NCI-H526 treated with DMSO at 0.1 percent for 48 hours (cell line): ENCODE measurements at regions not wholly inside any gene's neighbourhood (a gene's known extent, or its start where the extent isn't known, plus 50 kb on each side); places are given as distances from the start of the nearest gene placed in this dataset.
"Not testable (repeated sequence)": the region's sequence is repeated elsewhere in the genome, so short reads cannot be mapped to it uniquely, and the experiment has no call there.

Experiments
- DNase-seq: peaks from one replicate; lab custom pipeline; 2025; lab: John Stamatoyannopoulos, UW

DNA sequence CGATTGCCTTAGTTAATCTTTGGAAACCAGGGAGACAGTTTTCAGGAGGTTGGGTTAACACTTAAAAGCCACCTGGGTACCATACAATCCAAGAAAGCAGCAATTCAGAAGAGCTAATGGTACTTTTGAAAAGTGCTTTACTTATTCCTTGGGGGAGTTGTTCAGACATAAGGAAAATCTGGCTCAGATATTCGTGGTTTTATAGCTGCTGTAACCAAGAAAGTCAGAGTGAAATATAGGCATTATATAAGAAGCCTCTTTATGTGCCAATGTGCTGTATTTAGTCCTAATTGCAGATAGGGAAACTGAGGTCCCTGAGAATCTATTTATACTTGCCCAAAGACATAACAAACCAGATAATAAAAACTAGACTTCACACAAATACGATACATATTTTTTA is 387.5 kb downstream of the COG6 start:
- DNase-seq, result no peak

DNA sequence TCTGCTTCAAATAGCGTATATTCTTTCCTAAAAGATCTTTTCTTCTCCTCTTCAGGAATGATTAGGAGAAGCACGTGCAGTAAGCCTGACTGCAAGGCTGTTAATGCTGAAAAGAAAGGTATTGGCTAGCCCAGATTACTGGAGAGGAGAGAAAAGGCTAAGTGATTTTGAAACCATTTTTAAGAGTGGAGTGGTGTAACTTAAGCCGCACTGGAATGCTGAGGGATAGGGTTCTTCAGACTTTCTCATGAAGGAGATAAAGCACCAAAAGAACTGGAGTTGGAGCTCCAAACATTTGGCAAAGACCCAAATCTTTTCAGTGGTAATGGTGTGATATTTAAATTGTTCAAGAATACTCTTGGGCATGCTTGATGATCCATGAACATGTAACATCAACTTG is 388.3 kb downstream of the COG6 start:
- no peak for DNase-seq

DNA sequence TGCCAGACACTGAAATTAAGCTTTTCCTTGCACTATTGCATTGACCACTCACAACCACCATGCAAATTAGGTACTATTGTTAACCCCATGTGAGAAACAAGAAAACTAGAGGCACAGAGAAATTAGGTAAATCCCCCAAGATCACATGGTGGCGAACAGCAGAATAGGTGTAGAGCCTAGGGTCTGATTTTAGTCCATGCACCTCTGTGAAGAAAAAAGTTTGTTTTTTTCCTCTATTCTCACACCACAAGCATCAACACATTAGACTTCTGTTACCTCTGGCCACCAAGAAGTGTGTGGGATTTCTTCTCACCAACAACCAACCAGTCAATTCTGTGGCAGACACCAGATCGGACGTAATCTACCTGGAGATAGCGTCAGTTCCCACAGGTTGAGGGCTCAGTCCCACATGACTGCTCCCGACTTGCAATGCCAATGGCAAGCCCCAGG is 391.9 kb downstream of the COG6 start:
- DNase-seq, result no peak

DNA sequence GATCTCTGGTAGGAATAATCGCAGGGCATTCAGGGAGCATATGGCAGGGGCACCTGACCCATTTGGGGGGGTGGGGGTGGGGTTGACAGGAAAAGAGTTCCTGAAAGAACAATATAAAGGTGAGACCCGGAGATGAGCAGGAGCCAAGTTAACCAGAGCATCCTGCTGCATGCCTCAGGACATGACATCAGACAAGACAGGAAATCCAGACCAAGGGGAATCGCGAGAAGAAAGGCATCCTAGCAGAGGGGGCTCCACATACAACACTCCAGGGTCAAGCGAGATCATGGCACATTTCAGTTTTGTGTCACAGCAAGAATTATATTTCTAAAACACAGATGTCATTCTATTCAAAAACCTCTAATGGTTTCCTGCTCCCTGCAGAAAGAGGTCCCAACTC is 393.1 kb downstream of the COG6 start:
- DNase-seq, result no peak

DNA sequence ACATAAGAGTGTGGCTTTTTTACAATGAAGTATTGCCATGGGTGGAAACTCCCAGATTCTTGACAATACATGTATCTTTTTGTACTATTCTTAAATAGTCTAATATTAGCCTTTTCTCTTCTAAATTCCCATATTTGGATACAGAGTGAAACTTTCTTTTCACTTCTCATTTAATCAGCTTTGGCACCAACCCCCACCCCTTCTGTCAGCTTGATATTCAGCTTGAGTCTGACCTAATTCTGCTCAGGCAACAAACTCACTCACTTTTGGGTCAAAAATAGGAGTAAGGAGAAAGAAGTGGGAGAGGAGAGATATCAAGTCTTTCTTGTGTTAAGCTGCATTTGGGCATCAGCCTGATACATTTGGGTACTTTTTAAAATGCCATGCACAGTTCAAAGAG is 397.5 kb downstream of the COG6 start:
- DNase-seq, result no peak

DNA sequence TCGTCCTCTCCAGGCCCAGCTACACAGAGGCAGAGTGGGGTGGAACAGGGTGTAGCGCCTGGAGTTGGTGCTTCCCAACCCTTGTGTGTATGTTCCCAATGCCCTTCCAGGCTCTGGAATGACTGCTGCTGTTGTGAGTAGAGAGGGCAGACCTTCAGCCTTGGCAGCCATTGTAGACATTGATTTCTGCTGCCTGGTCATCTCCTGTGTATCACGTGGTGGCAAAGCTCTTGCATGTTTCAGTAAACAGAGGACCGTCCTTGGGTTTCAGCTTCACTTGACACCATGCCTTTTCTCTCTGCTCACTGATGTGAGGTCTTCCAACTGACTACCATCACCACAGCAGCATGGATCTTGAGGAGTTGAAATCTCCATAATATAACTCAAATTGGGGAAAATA is 397.9 kb downstream of the COG6 start:
- DNase-seq, result no peak

DNA sequence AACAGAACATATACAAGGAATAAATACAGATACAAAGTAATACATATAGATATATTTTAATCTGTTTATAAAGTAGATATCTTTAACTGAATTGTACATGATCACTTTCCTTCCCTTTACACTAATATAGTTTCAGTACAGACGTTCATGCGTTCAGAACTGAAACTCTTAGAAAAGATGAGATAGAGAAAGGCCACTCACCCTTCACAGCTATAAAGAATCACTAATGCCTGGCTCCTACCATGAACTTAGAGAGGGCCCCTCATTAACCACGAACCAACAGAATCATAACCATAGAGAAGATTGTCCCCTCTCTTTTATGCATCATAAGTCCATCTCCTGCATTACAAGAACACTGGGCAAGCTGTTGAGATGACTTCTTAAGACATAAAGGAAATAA is 399.0 kb downstream of the COG6 start:
- not testable (repeated sequence) for DNase-seq

DNA sequence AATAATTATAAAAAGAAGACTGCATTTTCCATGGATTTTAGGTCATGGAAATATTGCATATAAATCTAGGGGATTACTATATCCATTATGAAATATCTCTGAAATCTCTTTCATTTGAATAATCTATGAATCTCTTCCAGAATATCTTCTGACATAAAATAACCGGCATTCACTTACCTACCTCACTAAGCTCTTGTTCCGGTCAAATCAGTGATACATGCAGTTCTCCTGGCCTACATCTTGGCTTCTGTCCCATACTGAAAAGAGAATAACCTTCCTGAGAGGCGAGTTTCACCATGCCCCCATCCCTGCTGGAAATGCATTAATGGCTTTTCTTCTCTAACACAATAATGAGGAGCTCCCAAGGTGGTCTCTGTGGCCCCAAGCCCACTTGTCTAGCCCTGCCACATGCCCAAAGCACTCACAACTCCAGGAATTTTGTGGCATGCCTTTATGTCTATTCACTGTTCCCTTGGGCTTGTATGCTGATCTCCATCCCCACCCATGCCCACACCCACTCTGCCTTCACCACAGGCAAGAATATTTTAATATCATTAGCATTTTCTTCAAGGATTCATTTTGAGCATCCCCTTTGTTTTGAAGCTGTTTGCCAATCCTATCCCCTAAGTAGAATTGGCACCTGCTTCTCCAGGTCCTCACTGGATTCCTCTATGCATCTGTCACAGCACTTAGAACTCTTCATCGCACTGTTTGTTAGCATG is 401.6 kb downstream of the COG6 start:
- DNase-seq, result no peak

DNA sequence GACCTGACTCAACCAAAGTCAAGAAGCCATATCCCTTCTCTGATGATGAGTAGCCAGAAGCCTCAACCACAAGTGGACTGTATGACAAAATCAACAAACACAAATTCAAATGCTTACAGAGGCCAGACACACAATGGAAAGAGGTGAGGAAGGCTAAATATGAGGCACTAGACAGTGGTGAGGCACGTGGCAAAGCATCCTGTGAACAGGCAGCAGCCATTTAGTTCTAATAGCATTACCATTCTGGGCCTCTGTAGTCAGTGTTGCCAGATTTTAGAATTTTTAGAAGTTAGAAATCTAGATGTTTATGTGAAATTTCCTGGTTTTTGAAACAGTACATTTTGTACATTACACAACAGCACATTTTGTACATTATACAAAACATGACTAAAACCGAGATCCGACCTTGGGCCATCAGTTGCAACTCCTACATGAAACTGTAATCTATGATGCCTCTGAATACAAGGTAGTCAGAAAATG is 403.3 kb downstream of the COG6 start:
- no peak for DNase-seq

DNA sequence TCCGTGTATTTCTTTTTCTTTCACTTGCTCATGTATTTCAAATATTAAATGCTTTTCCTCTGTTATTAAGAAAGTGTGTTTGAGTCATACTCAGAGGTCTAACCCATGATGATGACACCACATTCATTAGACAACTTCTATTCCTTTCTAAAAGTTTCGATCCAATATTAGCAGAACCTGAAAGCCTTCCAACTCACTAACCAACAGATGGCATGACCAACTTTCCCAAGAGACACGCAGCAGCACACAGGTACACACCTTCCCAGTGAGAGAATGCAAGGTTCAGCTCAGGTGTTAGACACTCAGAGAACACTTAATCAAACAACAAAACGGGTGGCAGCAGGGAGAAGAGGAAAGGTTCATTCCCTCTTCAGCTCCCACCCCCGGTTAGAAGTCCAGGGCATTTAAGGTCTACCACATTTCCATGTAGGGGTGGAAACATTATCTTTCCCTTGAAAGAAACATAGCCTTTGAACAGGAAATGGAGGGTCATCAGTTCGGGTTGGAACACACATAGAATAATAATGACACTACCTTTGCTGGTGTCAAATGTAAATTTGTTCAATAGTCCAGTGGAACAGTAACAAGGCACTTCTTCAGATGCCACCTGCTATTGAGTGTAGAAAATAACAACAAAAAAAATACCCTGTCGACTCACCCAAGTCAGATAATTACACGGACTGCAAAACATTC is 404.2 kb downstream of the COG6 start:
- DNase-seq, result no peak

DNA sequence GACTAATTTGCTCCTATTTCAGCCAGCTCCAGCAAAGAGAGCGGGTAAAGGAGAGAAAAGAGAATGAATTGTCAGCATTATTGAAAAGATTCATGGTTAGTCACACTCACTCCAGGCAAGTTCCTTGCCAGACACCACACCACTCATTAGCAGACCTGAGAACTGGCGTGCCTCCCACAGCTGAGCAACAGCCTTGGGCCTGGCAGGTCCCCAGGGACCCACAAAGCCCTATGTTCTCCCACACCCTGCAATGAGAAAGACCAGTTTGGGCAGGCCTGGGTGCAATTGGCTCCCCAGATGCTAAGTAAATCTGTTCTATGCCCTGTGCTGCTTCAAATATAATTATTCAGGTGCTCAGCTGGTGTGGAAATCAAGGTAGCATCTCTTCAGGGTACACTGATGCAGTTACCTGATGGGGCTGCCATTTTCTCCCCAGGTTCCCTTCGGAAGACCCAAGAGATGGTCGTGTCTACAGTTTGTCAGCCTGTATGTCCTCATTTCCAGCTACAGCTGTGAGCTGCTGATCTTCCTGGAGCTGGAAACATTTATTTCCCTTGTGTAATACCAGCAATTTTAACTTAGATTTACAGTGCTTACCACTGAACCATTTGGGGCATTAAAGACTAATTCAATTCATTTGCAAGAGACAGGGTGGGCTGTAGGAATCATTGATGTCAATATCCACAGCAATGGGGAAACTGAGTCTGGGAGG is 405.0 kb downstream of the COG6 start:
- peak; percentile 91 for DNase-seq

DNA sequence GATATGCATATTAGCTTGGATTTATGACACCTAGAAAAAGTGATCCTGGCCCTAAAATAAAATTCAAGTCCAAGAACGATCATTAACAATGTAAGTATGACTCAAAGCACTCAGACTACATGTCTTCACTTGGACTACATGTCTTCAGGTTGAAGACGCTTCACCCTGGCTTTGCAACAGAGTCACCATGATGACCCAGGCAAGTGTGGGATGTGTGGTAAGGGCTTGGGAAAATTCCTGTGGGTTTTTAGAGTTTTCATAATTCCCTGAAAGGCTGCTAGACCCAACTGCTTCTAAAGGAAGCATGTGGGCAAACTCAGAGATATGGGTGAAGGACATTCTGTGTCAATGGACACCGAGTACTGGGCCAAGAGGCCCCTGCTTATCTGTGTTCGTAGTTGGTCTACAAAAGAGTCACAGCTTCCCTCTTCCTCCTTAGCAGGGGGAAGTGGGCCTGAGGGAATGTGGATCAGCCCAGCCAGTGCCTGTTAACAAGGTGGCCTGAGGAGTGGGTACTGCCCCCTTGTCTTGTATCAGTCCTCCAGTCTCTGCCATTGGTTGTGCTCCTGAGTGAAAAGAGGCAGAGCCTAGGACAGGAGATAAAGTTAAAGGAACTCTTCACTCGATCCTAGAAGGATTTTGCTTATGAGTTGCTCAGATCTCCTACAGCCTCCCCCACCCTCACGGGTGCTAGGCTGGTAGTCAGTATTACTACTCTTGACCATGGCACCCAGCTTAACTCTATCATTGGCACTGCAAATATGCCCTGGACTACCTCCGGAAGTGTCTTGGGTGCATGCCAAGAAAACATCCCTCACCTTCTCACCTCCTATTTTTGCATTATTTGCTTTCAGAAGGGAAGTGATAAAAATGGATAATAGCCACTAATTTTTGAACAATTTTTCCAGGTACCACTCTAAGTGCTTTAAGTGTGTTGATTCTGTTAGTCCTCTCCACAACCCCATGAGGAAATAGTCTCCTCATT is 406.3 kb downstream of the COG6 start:
- no peak for DNase-seq

DNA sequence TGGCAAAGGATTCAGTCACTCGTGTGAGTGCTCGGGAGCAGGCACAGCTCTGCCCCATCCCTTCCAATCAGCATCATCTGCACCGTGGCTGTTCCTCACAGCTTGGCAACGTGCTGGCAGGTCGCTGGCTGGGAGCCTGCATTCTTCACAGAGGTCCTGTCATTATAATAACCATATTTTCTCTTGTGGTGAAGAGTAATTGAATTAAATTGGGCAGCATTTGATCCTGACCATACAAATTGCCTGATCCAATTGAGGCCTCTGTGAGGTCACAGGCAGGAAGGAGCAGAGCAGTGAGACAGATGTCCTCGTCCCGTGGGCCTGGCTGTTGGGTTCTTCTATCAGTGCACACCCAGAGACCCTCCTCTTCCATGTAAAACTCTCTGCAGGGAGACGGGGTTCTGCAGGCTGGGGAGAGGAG is 407.8 kb downstream of the COG6 start:
- DNase-seq, result no peak

DNA sequence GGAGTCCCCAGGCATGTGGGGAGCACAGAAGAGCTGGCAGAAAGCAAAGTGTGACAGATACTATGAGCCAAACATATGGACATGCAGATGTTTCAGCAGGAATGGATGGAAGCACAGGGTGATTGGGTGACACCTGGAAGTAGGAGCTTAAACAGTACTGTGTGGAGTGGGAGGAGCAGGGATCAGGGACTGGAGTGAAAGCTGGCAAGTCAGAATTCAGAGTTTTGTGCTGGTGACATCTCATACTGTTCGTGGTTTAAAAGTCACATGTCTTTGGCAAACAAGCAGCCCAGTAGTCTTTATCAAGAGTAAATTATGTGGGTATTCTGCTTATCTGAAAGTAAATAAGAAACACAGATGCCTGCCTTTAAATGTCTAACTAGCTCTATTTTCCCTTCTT is 408.2 kb downstream of the COG6 start:
- DNase-seq, result no peak

DNA sequence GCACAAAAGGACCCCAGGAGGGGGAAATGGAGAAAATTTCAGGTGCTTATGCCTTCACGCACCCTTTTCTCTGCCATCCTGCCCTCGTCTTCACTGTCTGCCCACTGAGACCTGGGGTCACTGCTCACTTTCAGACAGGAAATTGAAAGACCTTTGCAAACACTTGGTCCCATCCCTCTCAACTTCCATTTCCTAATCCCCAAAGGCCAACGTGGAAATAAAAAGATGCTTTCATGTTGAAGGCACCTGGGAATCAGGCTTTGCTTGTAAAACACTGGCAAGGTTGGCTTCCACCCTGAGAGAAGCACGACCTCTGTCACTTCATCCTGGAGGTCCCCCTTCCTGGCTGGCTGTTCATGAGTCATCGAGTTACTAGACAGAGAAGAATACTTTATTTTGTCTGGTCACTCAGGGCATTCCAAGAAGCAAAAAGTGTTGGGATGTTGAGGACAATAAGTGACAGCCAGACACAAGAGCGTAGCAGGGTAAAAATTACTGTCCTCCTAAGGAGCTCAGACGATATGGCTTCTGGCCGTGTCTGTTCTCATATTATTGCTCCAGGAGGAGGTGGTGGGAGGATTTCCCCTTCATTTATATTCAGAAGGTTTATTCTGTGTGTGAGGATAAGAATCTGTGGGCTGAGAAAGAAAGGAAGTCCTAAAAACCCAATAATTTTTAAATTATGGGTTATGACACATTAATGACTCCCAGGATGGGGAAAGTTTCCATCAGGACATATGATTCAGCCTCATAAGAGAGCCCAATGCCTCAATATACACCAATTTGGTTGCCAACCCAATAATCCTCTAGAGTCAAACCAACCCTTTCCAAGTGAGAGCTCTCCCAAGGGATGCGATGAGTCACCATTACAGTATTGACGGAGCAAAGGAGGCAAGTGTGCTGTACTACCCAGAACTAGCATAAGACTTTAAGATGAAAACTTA is 409.0 kb downstream of the COG6 start:
- DNase-seq, result no peak

DNA sequence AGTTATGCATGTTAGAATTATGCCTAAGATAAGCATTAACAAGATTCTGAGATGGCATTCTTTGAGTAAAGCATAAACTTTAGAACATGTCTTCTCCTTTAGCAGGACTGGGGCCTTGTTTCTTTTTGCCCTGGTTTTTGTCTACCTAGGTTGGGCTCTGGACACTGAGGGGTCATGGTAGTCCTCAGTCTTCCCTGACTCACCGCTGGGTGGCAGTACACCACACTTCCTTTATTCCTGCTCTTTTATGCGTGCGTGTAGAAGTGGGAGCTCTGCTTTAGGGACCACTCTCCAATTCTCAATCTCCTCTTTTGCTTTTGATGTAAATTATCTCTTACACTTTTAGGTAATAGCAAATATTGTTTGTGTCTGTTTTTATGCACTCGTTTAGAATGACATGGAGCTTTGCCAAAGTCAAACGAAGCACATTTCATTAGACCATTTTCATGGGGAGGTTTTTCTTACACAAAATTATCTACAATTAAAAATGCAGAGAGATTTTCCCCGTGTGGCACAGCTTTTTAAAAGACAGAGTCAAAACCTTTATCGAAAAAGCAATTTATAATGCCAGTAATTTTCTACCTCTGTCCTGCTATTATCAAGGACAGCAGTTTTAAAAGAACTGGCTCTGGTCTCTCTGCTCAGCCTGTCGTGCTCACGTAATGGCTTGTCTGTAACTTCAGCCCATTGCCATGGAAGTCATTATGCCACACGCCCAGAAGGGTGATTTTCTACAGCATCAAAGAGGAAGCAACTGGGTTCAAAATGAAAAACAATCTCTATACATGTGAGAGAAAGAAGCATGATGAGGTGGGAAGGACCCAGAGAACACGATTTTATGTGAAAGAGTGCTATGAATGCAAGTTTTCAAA is 413.9 kb downstream of the COG6 start:
- peak; percentile 42 for DNase-seq

DNA sequence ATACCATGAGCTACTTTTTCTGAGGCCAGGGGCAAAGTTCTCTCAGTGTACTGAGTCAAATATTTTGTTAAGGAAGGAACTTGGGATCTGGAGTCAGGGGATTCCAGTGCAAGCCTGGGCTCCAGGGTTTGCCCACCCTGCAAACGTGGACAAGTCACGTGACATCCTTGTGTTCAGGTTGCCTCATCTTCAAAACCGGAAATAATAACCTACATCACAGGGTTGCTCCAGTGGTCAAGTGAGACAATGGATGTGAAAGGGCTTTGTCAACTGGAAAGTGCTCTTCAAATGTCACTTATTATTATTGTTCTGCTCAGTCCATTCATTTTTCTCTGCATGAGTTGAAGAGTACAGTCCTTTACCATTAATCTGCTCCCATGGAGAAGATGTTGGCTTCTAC is 414.9 kb downstream of the COG6 start:
- no peak for DNase-seq

DNA sequence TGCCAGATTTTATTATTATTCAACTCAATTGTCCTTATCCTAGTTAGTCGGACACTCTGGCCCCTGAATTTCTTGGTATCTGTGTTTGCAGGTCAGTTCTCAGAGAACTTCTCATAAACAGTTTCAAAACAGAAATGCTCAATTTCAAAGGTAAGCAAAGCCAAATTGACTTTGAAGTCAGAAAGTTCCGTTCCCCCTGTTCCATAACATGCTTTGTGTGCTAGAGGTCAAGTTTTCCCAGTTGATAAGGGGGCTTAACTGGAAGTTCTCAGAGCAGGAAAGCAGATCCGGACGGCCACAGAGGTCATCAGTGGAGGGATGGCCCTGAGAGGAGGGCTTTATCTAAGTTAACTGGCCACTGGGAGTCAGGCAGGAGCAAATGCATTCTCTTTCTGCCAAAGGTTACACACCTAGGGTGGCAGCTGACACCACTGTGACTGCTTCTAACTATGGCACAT is 417.2 kb downstream of the COG6 start:
- DNase-seq, result no peak

DNA sequence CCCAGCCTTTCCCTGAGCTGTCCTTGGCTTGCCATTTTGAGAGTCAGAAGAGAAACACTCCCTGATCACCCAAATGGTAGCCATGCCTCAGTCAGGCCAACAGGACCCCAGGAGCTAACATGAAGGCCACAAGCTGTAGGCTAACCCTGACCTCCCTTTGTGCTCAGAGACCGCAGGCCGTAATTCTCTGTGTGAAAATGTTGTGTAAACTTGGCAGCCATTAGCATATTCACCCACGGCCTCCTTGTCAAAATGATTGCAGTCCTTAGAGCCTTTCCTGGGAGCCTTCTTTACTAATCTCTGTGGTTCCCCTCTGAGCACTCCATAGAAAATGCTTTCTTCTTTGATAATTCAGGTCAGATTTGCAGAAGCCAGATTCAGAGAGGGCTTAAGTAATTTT is 418.9 kb downstream of the COG6 start:
- DNase-seq, result no peak

DNA sequence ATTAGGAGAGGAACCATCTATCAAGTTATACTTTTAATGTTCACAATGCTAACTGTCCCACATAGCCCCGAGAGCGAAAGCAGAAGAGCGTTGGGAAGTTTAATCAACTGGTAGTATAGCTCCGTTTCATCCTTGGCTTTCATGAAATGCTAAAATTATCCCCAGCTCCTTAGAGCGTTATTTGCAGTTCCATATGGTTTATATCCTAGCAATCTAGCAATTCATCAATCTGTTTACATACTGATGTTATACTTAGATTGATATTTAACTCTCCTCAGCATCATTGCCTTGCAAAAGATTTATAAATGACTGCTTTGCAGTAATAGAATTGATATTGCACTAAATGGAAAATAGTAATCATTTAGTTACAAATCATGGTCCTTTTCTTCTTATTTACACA is 419.8 kb downstream of the COG6 start:
- no peak for DNase-seq
